Ovary (tissue), 3 donors: ENCODE measurements at regions not wholly inside any gene's neighbourhood (a gene's known extent, or its start where the extent isn't known, plus 50 kb on each side); places are given as distances from the start of the nearest gene placed in this dataset.

Experiments used
- EP300 ChIP-seq: sonication (generic); formaldehyde crosslinking; IDR thresholded peaks from one replicate; pipeline ENCODE4 v1.6.1; 2017; ENCODE audit warnings: antibody characterized with exemption
- POLR2A ChIP-seq: fragments of 450-650 bp; IDR thresholded peaks from one replicate; pipeline ENCODE4 v1.6.1; 2017; ENCODE audit warnings: antibody characterized with exemption, mild to moderate bottlenecking, moderate library complexity
- TF ChIP-seq, protein P1 (sequence below), 3 donors: fragments of 450-650 bp in 2 of 3; fragments of 200-600 bp in 1 of 3; IDR thresholded peaks; one replicate each; pipeline versions ENCODE4 v1.5.1 to v1.8.0; 2016 to 2022; ENCODE audit warnings: antibody characterized with exemption in 3 of 3, mild to moderate bottlenecking in 1 of 3
- donor health status: DM: no; HTN: no; CAD: no.

DNA sequence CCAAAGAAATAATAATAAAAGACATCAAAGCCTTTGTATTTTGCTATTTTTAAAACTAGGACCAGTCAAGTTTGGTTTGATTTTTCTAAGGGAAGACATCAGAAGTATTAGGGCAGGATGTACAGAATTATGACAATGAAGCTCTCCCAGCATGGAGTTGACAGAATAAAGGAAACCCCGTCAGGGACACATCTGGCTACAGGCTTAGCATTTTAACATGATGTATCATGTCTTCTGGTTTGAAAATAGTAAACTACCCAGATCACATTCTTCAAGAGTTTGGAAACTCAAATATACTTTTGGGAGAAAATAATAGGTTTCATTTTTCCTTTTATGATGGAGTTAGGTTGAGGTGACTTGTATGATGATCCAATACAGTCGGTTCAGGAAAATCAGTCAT is 552.0 kb upstream of the CDH2 start:
- TF ChIP-seq, protein P1, sequence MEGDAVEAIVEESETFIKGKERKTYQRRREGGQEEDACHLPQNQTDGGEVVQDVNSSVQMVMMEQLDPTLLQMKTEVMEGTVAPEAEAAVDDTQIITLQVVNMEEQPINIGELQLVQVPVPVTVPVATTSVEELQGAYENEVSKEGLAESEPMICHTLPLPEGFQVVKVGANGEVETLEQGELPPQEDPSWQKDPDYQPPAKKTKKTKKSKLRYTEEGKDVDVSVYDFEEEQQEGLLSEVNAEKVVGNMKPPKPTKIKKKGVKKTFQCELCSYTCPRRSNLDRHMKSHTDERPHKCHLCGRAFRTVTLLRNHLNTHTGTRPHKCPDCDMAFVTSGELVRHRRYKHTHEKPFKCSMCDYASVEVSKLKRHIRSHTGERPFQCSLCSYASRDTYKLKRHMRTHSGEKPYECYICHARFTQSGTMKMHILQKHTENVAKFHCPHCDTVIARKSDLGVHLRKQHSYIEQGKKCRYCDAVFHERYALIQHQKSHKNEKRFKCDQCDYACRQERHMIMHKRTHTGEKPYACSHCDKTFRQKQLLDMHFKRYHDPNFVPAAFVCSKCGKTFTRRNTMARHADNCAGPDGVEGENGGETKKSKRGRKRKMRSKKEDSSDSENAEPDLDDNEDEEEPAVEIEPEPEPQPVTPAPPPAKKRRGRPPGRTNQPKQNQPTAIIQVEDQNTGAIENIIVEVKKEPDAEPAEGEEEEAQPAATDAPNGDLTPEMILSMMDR (IDR thresholded peaks at IDR 0.05): no peak
- TF ChIP-seq POLR2A (no peak), EP300 (no peak)
